ENCODE measurements at regions not wholly inside any gene's neighbourhood (a gene's known extent, or its start where the extent isn't known, plus 50 kb on each side); places are given as distances from the start of the nearest gene placed in this dataset.

GRCh38 chr5:4911646-4912403 is 228.3 kb upstream of the ADAMTS16 start:
- no peak for DNase-seq

DNA sequence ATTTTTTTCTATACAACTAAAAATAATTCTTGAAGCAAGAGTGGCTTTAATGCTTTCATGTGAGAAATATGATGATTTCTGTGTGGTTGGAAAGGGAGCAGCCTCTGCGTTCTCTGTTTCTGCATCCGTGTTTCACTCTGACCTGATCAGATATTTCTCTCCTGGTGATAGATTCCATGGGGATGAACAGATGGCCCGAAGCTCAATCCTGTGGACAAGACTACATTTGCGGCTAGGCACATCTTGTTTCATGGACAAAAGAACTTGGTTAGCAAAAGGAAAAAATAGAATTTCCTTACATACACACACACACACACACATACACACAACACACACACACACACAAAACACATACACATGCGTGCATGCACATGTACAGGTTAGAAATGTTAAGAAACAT is 218.2 kb upstream of the ADAMTS16 start:
- no peak for DNase-seq

- no peak for DNase-seq
Measured at GRCh38 chr5:4924577-4924976, 215.6 kb upstream of the ADAMTS16 start.

- no peak for DNase-seq
Measured at GRCh38 chr5:4927097-4927496, 213.0 kb upstream of the ADAMTS16 start.

- no peak for DNase-seq
Measured at GRCh38 chr5:4928409-4928808, 211.7 kb upstream of the ADAMTS16 start.

GRCh38 chr5:4929092-4929655 is 211.0 kb upstream of the ADAMTS16 start:
- no peak for DNase-seq

GRCh38 chr5:4939042-4939781 is 200.9 kb upstream of the ADAMTS16 start:
- no peak for DNase-seq

DNA sequence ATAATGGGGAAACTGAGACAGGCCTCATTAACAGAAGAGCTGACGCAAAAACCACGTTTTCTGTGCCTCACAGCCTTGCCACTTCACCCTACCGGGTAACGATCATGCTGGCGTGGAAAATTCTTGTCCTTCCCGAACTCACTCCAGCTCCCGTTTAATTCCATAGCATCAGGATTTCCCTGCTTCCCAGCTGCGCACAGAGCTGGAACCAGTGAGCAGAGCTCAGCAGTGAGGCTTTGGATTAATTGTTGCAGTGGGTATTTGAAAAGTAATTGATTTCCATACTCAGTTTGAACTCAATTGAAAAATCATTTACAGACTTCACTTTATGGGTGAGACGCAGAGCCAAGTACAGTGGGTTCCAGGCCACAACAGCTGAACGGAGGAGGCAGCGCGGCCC is 199.0 kb upstream of the ADAMTS16 start:
- no peak for DNase-seq

- DNase-seq: no peak
Measured at GRCh38 chr5:4941957-4942830, 197.9 kb upstream of the ADAMTS16 start.

DNA sequence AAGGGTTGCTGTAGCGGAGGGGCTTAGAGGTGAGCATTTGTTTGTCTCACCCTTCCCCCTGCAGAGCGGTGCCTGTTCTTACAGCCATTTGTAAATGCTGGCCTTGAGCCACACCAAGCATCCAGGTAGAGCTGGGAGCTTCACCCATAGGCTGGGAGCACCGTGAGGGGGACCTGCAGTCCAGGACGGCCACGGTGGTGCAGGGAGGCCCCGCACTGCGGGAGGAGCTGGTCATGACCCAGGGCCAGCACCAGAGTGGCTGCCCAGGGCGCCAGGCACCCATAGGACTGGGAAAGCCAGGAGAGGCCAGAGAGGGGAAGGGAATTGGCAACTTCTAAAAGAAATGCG is 197.3 kb upstream of the ADAMTS16 start:
- no peak for DNase-seq

DNA sequence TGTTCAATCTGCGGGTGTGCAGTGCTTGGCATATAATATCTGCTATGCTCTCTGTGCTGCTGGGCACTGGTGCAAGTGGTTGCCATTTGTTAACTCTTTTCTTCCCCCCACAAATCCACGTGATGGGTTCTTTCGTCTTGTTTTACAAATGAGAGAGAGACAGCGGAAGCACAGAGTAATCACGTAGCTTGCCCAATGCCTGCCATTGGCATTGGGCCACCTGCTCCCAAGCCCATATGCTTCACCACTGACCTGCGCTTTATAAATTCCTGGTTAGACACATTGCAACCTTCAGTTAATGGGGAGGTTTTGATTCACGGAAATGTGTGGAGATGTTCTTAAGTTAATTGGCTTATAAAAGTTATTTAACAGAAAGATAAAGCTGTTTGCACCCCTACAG is 194.8 kb upstream of the ADAMTS16 start:
- DNase-seq: no peak

GRCh38 chr5:4947106-4947505 is 193.0 kb upstream of the ADAMTS16 start:
- DNase-seq: no peak

GRCh38 chr5:4947893-4948536 is 192.1 kb upstream of the ADAMTS16 start:
- no peak for DNase-seq

DNA sequence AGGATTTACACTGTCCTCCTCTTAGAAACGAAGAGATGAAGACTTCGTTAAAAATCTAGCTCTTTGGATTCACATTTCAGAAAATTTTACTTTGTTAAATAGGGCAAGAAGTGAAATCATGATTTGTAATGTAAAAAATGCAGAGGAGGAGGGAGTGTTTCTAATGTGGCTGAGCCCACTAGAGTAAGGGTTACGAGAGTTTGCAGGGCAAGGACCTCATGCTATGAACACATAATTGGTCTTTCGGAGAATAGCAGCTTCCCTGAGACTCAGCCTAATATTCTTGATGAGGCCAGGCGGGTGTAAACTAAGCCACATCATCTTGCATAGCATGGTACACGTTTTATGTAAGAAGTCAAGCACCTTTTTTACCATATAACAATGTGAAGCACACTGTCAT is 191.0 kb upstream of the ADAMTS16 start:
- DNase-seq: no peak

GRCh38 chr5:4953576-4953975 is 186.6 kb upstream of the ADAMTS16 start:
- no peak for DNase-seq

DNA sequence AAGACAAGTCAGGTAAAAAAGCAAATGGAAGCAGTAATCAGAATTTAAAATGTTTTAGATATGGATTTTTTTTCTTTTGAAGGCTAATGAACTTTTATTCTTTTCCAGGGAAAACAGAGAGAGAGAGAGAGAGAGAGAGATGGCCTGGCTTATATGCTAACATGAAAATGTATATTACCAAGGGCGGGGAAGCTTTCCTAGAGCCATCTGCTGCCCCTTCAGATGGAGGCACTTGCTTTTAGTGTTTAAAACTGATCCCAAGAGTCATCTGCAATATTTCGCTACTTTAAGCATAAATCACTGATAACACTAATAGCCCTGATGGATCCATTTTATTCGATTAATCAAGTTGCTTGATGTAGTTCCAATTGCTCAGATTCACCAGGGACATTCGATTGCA is 186.1 kb upstream of the ADAMTS16 start:
- DNase-seq: no peak

DNA sequence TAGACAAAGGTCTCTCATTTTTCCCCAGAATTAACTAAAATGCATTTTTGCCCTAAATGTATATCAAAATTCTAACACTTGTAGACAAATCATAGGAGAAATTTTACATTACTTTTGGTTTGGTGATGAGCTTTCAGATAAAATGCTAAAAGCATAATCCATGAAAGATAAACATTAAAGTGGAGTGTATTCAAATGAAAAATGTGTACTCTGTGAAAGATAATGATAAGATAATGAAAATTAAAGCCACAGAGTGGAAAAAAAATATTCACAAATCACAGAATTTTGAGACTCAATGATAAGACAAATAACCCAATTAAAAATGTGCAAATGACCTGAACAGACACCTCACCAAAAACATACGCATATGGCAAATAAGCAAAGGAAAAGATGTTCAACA is 176.9 kb upstream of the ADAMTS16 start:
- no peak for DNase-seq

- DNase-seq: no peak
Measured at GRCh38 chr5:4969351-4969750, 170.8 kb upstream of the ADAMTS16 start.

- no peak for DNase-seq
Measured at GRCh38 chr5:4970171-4970570, 170.0 kb upstream of the ADAMTS16 start.

GRCh38 chr5:4976902-4977301 is 163.2 kb upstream of the ADAMTS16 start:
- no peak for DNase-seq

GRCh38 chr5:4977416-4978110 is 162.6 kb upstream of the ADAMTS16 start:
- no peak for DNase-seq

GRCh38 chr5:4980201-4980600 is 159.9 kb upstream of the ADAMTS16 start:
- DNase-seq: no peak
